ENCODE measurements at regions not wholly inside any gene's neighbourhood (a gene's known extent, or its start where the extent isn't known, plus 50 kb on each side); places are given as distances from the start of the nearest gene placed in this dataset.

GRCh38 chr2:67145851-67146250 lies 251.3 kb upstream of the ETAA1 start:
- CTCF ChIA-PET: interaction anchor here (1.2 kb wide), 1 partner anchor 15 kb away, joined by 3 read pairs; no protein-coding TSS in a partner anchor
- Mint-ChIP-seq H3K4me1 (ENCODE audit: insufficient read depth, unreplicated experiment) (no peaks in the 10 kb centered on the region), H3K4me3 (ENCODE audit: unreplicated experiment) (no peak overlapping the region), H3K36me3 (ENCODE audit: insufficient read depth, unreplicated experiment) (no peaks in the 10 kb centered on the region), H3K27me3 (ENCODE audit: insufficient read depth, unreplicated experiment) (no peaks in the 10 kb centered on the region), H3K9me3 (ENCODE audit: unreplicated experiment) (peaks cover 11% of the 10 kb centered on the region), H3K27ac (ENCODE audit: low read depth, unreplicated experiment) (no peak overlapping the region)
- no TSS peak for BruUV-seq (replicated peaks)
- DNase-seq (ENCODE audit: unreplicated experiment): no peak
- POLR2A ChIA-PET: no interaction called here
- TF ChIP-seq CTCF (IDR thresholded peaks at IDR 0.05; ENCODE audit: unreplicated experiment): no peak
- intact Hi-C loops (cut with micrococcal nuclease): no loop called here

GRCh38 chr2:67156796-67157195 lies 240.3 kb upstream of the ETAA1 start:
- H3K27me3 Mint-ChIP-seq (ENCODE audit: insufficient read depth, unreplicated experiment): no peaks in the 10 kb centered on the region
- intact Hi-C loops (cut with micrococcal nuclease): no loop called here
- POLR2A ChIA-PET: no interaction called here
- no peaks in the 10 kb centered on the region for H3K4me1 Mint-ChIP-seq (ENCODE audit: insufficient read depth, unreplicated experiment)
- no TSS peak for BruUV-seq (replicated peaks)
- H3K9me3 Mint-ChIP-seq (ENCODE audit: unreplicated experiment): peaks cover 14% of the 10 kb centered on the region
- no peak overlapping the region for H3K4me3 Mint-ChIP-seq (ENCODE audit: unreplicated experiment)
- no peak for DNase-seq (ENCODE audit: unreplicated experiment)
- CTCF ChIA-PET: interaction anchor here (0.6 kb wide), 2 partner anchors 43 to 70 kb away, joined by 3 to 4 read pairs; no protein-coding TSS in a partner anchor
- no peak overlapping the region for H3K27ac Mint-ChIP-seq (ENCODE audit: low read depth, unreplicated experiment)
- H3K36me3 Mint-ChIP-seq (ENCODE audit: insufficient read depth, unreplicated experiment): no peaks in the 10 kb centered on the region
- TF ChIP-seq CTCF (IDR thresholded peaks at IDR 0.05; ENCODE audit: unreplicated experiment): no peak

GRCh38 chr2:67158718-67159117 lies 238.4 kb upstream of the ETAA1 start:
- no peak overlapping the region for H3K27ac Mint-ChIP-seq (ENCODE audit: low read depth, unreplicated experiment)
- intact Hi-C loops (cut with micrococcal nuclease): no loop called here
- CTCF ChIA-PET: no interaction called here
- no peaks in the 10 kb centered on the region for H3K4me1 Mint-ChIP-seq (ENCODE audit: insufficient read depth, unreplicated experiment)
- DNase-seq (ENCODE audit: unreplicated experiment): no peak
- no peak for TF ChIP-seq CTCF (IDR thresholded peaks at IDR 0.05; ENCODE audit: unreplicated experiment)
- H3K36me3 Mint-ChIP-seq (ENCODE audit: insufficient read depth, unreplicated experiment): no peaks in the 10 kb centered on the region
- H3K4me3 Mint-ChIP-seq (ENCODE audit: unreplicated experiment): no peak overlapping the region
- POLR2A ChIA-PET: interaction anchor here (0.5 kb wide), 1 partner anchor 72 kb away, joined by 3 read pairs; no protein-coding TSS in a partner anchor
- BruUV-seq (replicated peaks): no TSS peak
- no peaks in the 10 kb centered on the region for H3K27me3 Mint-ChIP-seq (ENCODE audit: insufficient read depth, unreplicated experiment)
- H3K9me3 Mint-ChIP-seq (ENCODE audit: unreplicated experiment): no peaks in the 10 kb centered on the region

- H3K4me3 Mint-ChIP-seq (ENCODE audit: unreplicated experiment): no peak overlapping the region
- ChIA-PET POLR2A (interaction anchor here (0.6 to 1.0 kb wide), 2 partner anchors 197 to 315 kb away, joined by 3 read pairs; no protein-coding TSS in a partner anchor), CTCF (interaction anchor here (0.5 to 0.8 kb wide), 2 partner anchors 82 to 1534 kb away, joined by 3 read pairs; no protein-coding TSS in a partner anchor)
- no peaks in the 10 kb centered on the region for H3K27me3 Mint-ChIP-seq (ENCODE audit: insufficient read depth, unreplicated experiment)
- no peaks in the 10 kb centered on the region for H3K36me3 Mint-ChIP-seq (ENCODE audit: insufficient read depth, unreplicated experiment)
- no peak for DNase-seq (ENCODE audit: unreplicated experiment)
- no peak overlapping the region for H3K27ac Mint-ChIP-seq (ENCODE audit: low read depth, unreplicated experiment)
- H3K9me3 Mint-ChIP-seq (ENCODE audit: unreplicated experiment): no peaks in the 10 kb centered on the region
- TF ChIP-seq CTCF (IDR thresholded peaks at IDR 0.05; ENCODE audit: unreplicated experiment): no peak
- intact Hi-C loops (cut with micrococcal nuclease): no loop called here
- no TSS peak for BruUV-seq (replicated peaks)
- no peaks in the 10 kb centered on the region for H3K4me1 Mint-ChIP-seq (ENCODE audit: insufficient read depth, unreplicated experiment)
These were observed 237.2 kb upstream of the ETAA1 start for GRCh38 chr2:67159929-67160328.

Measured in MCF 10A (cell line).